ENCODE measurements at regions not wholly inside any gene's neighbourhood (a gene's known extent, or its start where the extent isn't known, plus 50 kb on each side); places are given as distances from the start of the nearest gene placed in this dataset.

DNA sequence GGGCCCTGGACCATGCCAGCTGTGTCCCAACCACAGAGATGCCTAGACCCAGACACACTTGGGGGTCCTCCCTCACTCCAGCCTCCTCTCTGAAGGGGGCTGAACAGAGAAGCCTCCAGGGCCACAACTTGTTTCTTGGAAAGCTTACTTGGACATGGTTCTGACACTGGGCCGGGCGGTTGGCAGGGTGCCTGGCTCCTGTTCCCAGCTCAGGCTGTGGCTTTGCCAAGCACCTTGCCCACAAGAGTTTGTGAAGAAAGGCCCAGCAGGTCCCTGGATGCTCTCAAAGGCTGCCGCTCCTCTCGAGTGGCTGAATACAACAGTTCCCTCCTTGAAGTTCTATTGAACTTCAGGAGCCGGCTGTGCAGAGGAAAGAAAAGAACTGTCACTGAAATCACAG, 181.6 kb downstream of the PTPN20 start:
- TF ChIP-seq, protein P1, sequence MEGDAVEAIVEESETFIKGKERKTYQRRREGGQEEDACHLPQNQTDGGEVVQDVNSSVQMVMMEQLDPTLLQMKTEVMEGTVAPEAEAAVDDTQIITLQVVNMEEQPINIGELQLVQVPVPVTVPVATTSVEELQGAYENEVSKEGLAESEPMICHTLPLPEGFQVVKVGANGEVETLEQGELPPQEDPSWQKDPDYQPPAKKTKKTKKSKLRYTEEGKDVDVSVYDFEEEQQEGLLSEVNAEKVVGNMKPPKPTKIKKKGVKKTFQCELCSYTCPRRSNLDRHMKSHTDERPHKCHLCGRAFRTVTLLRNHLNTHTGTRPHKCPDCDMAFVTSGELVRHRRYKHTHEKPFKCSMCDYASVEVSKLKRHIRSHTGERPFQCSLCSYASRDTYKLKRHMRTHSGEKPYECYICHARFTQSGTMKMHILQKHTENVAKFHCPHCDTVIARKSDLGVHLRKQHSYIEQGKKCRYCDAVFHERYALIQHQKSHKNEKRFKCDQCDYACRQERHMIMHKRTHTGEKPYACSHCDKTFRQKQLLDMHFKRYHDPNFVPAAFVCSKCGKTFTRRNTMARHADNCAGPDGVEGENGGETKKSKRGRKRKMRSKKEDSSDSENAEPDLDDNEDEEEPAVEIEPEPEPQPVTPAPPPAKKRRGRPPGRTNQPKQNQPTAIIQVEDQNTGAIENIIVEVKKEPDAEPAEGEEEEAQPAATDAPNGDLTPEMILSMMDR (IDR thresholded peaks at IDR 0.05; ENCODE audit: low read length): no peak
- TF ChIP-seq EZH2 (IDR thresholded peaks at IDR 0.05; ENCODE audit: borderline replicate concordance, low read length): no peak
